ES-I3 (cell line): ENCODE measurements at regions not wholly inside any gene's neighbourhood (a gene's known extent, or its start where the extent isn't known, plus 50 kb on each side); places are given as distances from the start of the nearest gene placed in this dataset.

ENCODE experiments used
- H3K36me3 ChIP-seq: 2 replicates; pipeline ENCODE4 v1.6.1; 2013; ENCODE audit warnings: mild to moderate bottlenecking, low read length, control low read depth, moderate library complexity; ENCODE audit not compliant: insufficient read depth
- H3K4me1 ChIP-seq: 2 replicates; pipeline ENCODE4 v1.6.1; 2013; ENCODE audit warnings: mild to moderate bottlenecking, control low read depth, low read length; ENCODE audit not compliant: insufficient read depth
- H3K9ac ChIP-seq: 2 replicates; pipeline ENCODE4 v1.6.1; 2013; ENCODE audit warnings: low read depth, mild to moderate bottlenecking, low read length, moderate library complexity
- H3K9me3 ChIP-seq: 2 replicates; pipeline ENCODE4 v1.6.1; 2013; ENCODE audit warnings: mild to moderate bottlenecking, low read length, moderate library complexity; ENCODE audit not compliant: control insufficient read depth, insufficient read depth

DNA sequence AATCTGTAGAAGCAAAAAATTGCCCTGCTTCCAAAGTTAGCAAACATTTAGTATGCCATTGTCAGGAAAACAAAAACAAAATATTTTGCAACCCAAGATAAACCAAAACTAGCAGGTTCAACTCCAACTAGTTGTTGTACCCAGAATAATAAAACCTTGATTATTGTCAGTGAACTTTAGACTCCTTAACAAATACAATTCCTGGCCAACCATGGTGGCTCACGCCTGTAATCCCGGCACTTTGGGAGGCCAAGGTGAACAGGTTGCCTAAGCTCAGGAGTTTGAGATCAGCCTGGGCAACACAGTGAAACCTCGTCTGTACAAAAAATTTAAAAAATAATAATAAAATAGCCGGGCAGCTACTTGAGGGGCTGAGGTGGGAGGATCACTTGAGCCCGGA lies 53.6 kb upstream of the EPCAM start:
- Histone ChIP-seq H3K9me3 (no peaks in the 10 kb centered on the region), H3K9ac (no peak overlapping the region), H3K4me1 (peaks cover 12% of the 10 kb centered on the region), H3K36me3 (no peaks in the 10 kb centered on the region)

GRCh38 chr2:47313728-47314127 lies 55.4 kb upstream of the EPCAM start:
- Histone ChIP-seq H3K36me3 (no peaks in the 10 kb centered on the region), H3K9me3 (no peaks in the 10 kb centered on the region), H3K4me1 (peaks cover 22% of the 10 kb centered on the region), H3K9ac (no peak overlapping the region)

GRCh38 chr2:47313141-47313691 lies 55.9 kb upstream of the EPCAM start:
- peaks cover 22% of the 10 kb centered on the region for H3K4me1 ChIP-seq
- no peak overlapping the region for H3K9ac ChIP-seq
- H3K36me3 ChIP-seq: no peaks in the 10 kb centered on the region
- H3K9me3 ChIP-seq: no peaks in the 10 kb centered on the region

DNA sequence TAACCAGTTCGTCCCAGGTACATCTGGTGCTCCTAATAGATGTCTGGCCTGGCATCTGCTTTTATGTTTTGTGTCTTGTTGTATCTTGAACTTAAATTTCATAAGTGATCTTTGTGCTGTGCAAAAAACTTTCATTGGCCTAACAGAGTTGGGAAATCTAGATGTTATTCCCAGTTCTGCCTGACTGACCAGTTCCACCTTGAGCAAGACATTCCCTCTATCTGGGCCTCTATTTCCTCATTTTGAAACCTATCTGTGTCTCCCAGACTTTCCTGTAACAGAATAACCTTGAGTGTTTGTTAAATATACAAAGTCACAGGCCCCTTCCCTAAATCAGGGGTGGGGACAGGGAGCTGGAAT lies 56.6 kb upstream of the EPCAM start:
- Histone ChIP-seq H3K9ac (no peak overlapping the region), H3K4me1 (peaks cover 22% of the 10 kb centered on the region), H3K36me3 (no peaks in the 10 kb centered on the region), H3K9me3 (no peaks in the 10 kb centered on the region)

GRCh38 chr2:47311764-47312490 lies 57.2 kb upstream of the EPCAM start:
- Histone ChIP-seq H3K9ac (no peak overlapping the region), H3K9me3 (no peaks in the 10 kb centered on the region), H3K36me3 (no peaks in the 10 kb centered on the region), H3K4me1 (peaks cover 22% of the 10 kb centered on the region)

DNA sequence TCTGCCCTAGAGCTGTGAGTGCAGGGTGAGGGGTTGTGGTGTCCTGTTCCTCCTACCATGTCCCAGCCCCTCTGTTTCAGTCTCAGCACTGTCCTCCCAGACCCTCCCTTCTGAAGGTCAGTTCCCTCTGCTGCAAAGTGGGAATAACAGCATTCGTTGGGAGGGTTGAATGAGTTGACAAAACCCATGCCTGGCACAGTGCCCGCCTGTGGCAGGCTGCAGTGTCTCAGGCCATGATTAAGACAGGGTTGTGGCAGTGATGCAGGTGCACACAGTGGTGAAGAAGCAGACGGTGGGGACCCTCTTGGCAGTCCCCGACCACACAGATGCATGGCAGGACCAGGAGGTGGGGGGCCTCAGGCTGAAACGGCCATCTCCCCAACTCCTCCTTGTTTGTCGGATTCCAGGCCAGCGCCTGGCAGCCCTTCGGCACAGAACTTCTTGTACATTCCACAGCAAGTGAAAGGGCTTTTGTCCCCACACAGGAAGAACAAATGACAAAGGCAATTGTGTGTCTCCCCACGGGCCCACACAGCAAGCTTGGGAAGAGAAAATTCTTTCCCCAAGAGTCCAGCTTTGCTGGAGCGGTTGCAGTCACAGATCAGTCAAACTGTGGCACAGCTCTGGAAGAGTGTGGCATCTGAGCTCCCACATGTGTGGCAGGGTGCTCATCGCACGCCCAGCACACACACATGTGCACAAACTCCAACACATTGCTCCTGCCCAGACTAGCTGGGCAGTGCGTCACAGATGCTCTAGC lies 58.1 kb upstream of the EPCAM start:
- H3K4me1 ChIP-seq: peaks cover 22% of the 10 kb centered on the region
- H3K9me3 ChIP-seq: no peaks in the 10 kb centered on the region
- H3K36me3 ChIP-seq: no peaks in the 10 kb centered on the region
- no peak overlapping the region for H3K9ac ChIP-seq

- Histone ChIP-seq H3K4me1 (peaks cover 22% of the 10 kb centered on the region), H3K9me3 (no peaks in the 10 kb centered on the region)
Observed at GRCh38 chr2:47309952-47310800, 58.9 kb upstream of the EPCAM start.

DNA sequence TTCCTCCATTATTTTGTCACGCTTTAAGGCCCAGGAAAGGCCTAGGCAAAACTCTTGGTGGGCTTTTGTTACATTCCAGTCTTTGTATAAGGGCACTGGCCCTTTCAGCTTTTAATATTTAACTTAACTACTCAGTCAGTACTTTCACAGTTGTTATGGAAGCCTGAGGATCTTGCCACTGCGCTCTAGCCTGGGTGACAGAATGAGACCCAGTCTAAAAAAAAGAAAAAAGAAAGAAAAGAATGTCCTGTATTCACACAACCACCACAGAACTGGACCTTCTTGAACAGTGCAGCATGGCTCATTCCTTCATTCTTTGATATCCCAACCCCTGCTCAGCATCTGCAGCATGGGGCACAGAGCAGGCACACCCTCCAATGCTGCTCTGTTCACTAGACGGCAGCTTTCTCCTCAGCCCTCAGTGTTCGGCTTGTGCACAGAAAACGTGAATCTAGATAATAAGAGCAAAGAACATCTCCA lies 59.6 kb upstream of the EPCAM start:
- peaks cover 22% of the 10 kb centered on the region for H3K4me1 ChIP-seq
- no peaks in the 10 kb centered on the region for H3K9me3 ChIP-seq
- H3K36me3 ChIP-seq: no peaks in the 10 kb centered on the region
- no peak overlapping the region for H3K9ac ChIP-seq

More at GRCh38 chr2:47309952-47310800, 58.9 kb upstream of the EPCAM start:
- Histone ChIP-seq H3K9ac (no peak overlapping the region), H3K36me3 (no peaks in the 10 kb centered on the region)

DNA sequence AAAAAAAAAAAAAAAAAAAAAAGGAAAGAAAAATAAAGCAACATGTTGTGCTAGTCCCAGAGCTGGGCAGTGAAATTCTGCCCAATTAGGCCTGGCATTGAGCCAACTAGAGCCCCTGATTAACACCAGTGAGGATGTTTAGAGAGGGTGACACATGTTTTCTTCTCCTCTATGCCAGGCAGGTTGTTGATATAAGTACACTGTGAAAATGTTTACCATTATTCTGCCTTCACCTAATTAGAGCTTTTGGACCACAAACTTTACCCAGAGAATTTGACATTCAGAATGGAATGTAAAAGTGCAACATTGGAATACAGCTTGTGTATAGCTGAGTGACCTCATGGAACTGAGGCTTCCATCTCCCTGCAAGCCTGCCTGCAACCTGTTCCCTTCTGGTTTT lies 62.0 kb upstream of the EPCAM start:
- Histone ChIP-seq H3K36me3 (no peaks in the 10 kb centered on the region), H3K9me3 (no peaks in the 10 kb centered on the region), H3K9ac (no peak overlapping the region), H3K4me1 (peaks cover 24% of the 10 kb centered on the region)

GRCh38 chr2:47304654-47305053 lies 64.5 kb upstream of the EPCAM start:
- Histone ChIP-seq H3K36me3 (no peaks in the 10 kb centered on the region), H3K9ac (no peak overlapping the region), H3K4me1 (peaks cover 13% of the 10 kb centered on the region), H3K9me3 (no peaks in the 10 kb centered on the region)

- Histone ChIP-seq H3K9me3 (no peaks in the 10 kb centered on the region), H3K4me1 (peaks cover 11% of the 10 kb centered on the region), H3K9ac (no peak overlapping the region), H3K36me3 (no peaks in the 10 kb centered on the region)
Observed at GRCh38 chr2:47303341-47304148, 65.6 kb upstream of the EPCAM start.

- Histone ChIP-seq H3K9me3 (no peaks in the 10 kb centered on the region), H3K4me1 (peaks cover 11% of the 10 kb centered on the region), H3K36me3 (no peaks in the 10 kb centered on the region), H3K9ac (no peak overlapping the region)
Observed at GRCh38 chr2:47302308-47302707, 66.8 kb upstream of the EPCAM start.

DNA sequence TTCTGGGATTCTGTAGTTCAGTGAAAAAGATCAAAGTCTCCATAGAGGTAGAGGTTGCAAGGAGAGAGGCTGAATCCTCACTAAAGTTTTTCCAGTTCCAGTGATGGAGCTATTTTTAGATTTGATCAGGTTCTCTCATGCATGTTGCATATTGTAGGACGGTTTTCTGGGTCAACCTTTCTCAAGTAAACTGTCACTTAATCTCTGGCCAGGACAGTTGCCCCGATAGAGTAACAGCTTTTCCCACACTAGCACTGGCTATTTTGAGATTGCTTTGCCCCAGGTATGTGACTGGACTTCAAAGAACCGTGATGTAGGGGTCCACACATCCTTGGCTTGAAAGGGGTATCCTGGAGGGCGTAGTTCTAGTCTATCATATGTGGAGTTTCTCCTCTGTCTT lies 67.4 kb upstream of the EPCAM start:
- no peaks in the 10 kb centered on the region for H3K36me3 ChIP-seq
- H3K9ac ChIP-seq: no peak overlapping the region
- H3K9me3 ChIP-seq: no peaks in the 10 kb centered on the region
- H3K4me1 ChIP-seq: peaks cover 11% of the 10 kb centered on the region

GRCh38 chr2:47301277-47301618 lies 67.9 kb upstream of the EPCAM start:
- H3K9ac ChIP-seq: no peak overlapping the region
- no peaks in the 10 kb centered on the region for H3K9me3 ChIP-seq
- no peaks in the 10 kb centered on the region; the same call in 1 of the 2 replicates for H3K36me3 ChIP-seq
- H3K4me1 ChIP-seq: peaks cover 11% of the 10 kb centered on the region
